ENCODE measurements at regions not wholly inside any gene's neighbourhood (a gene's known extent, or its start where the extent isn't known, plus 50 kb on each side); places are given as distances from the start of the nearest gene placed in this dataset.

GRCh38 chr13:39847336-39847735 is 191.9 kb downstream of the COG6 start:
- no peak overlapping the region for H3K4me3 ChIP-seq (ENCODE audit: low read depth, low read length)
- no peak for DNase-seq (ENCODE audit: low read depth, low spot score)
- TF ChIP-seq, protein P1, sequence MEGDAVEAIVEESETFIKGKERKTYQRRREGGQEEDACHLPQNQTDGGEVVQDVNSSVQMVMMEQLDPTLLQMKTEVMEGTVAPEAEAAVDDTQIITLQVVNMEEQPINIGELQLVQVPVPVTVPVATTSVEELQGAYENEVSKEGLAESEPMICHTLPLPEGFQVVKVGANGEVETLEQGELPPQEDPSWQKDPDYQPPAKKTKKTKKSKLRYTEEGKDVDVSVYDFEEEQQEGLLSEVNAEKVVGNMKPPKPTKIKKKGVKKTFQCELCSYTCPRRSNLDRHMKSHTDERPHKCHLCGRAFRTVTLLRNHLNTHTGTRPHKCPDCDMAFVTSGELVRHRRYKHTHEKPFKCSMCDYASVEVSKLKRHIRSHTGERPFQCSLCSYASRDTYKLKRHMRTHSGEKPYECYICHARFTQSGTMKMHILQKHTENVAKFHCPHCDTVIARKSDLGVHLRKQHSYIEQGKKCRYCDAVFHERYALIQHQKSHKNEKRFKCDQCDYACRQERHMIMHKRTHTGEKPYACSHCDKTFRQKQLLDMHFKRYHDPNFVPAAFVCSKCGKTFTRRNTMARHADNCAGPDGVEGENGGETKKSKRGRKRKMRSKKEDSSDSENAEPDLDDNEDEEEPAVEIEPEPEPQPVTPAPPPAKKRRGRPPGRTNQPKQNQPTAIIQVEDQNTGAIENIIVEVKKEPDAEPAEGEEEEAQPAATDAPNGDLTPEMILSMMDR (IDR thresholded peaks at IDR 0.05; ENCODE audit: insufficient read depth, low read length, missing control alignments), result no peak
- ChIA-PET CTCF (no interaction called here), POLR2A (no interaction called here)

DNA sequence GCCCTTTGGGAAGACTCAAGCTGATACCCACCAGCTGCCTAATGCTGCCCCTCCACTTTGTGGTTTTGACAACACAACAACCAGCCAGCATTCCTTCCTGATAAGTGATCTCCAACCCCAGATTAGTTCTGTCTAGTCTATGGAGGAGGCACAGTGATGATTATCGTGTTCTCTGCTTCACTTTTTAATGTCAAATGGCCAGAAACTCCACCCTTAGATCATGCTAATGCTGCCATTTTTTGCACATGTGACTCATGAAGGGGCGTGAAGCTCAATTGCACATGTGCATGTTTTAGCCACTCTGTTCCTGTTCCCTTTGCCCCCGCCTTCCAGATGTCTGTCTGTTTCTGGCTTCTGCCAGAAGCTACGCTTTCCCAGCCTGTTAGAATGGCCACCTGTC is 199.8 kb downstream of the COG6 start:
- TF ChIP-seq, protein P1 (IDR thresholded peaks at IDR 0.05; ENCODE audit: insufficient read depth, low read length, missing control alignments), result no peak
- no peak for DNase-seq (ENCODE audit: low read depth, low spot score)
- POLR2A ChIA-PET, result no interaction called here
- CTCF ChIA-PET, result no interaction called here
- no peak overlapping the region for H3K4me3 ChIP-seq (ENCODE audit: low read depth, low read length)

DNA sequence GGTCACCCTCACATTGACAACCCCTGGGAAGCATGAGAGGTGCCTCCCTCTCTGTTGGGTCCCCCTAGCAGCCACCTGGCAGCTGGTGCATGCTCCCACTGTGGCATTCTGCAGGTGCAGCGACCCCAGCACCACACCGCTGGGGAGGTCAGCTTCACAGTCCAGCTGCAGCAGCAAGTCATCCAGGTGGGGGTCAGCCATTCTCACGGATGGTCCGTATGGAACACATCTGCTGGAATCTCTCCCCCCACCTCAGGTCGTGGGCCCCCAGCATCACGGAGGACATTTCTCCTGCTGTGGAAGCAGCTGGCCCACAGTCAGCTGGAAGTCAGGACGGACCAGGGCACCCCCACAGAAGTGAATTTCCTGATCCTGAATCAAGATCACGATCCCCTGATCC is 201.3 kb downstream of the COG6 start:
- ChIA-PET POLR2A (no interaction called here), CTCF (no interaction called here)
- TF ChIP-seq, protein P1 (IDR thresholded peaks at IDR 0.05; ENCODE audit: insufficient read depth, low read length, missing control alignments), result no peak
- DNase-seq (ENCODE audit: low read depth, low spot score), result no peak
- no peak overlapping the region for H3K4me3 ChIP-seq (ENCODE audit: low read depth, low read length)

DNA sequence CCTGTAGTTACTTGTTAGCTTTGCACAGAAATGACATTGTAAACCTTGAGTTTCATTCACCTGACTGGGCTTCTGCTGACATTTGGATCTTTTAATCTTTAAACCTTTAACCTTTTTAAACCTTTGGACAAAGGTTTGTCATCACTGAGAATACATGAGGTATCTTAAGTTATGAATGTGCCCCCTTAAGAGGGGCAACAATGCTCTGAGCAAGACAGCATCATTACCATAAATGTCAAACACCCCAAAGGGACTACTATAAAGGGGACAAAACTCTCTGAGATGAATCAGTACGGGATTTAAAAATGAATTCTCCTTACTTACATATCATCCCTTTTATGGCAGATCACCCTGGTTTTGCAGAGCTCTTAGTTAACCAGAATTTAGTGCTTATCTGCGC is 203.3 kb downstream of the COG6 start:
- DNase-seq (ENCODE audit: low read depth, low spot score), result no peak
- CTCF ChIA-PET, result no interaction called here
- no peak overlapping the region for H3K4me3 ChIP-seq (ENCODE audit: low read depth, low read length)
- TF ChIP-seq, protein P1 (IDR thresholded peaks at IDR 0.05; ENCODE audit: insufficient read depth, low read length, missing control alignments), result no peak
- POLR2A ChIA-PET, result no interaction called here

DNA sequence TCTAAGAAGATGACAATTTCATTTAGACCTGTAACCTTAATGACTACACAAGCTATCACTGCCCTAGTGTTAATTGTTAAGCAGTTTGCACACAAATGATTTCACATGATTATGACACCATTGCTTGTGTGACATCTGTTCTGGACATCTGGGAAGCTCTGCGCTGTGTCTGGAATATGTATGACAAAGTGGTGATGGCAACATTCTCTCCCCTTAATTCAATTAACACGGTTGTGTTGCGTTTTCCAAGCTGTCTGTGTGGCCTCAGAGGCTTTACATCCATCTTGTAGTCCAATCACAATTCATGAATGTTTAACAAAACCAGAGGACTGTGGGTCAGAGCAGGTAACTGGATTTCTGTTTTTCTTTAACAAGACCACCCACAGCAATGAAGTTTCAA is 204.4 kb downstream of the COG6 start:
- TF ChIP-seq, protein P1 (IDR thresholded peaks at IDR 0.05; ENCODE audit: insufficient read depth, low read length, missing control alignments), result no peak
- CTCF ChIA-PET, result no interaction called here
- DNase-seq (ENCODE audit: low read depth, low spot score), result no peak
- POLR2A ChIA-PET, result no interaction called here
- H3K4me3 ChIP-seq (ENCODE audit: low read depth, low read length), result no peak overlapping the region

DNA sequence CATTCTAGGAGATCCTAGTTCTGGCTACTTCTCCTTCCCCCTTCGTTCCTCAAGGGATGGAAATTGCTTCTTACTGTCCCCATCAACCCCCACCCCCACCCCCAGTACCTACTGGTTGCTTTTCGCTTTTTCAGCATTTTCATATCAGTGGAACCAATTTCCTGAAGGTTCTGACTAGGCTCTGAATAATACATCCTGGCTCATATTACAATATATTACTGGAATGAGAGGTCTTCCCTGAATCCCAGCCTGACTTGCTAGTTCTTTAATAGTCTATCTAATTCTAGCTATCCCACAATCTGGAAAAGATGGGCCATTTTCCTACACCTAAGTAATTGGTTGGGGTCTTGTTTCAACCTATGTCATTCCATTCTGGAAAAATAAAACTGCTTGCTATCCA is 207.4 kb downstream of the COG6 start:
- ChIA-PET POLR2A (no interaction called here), CTCF (no interaction called here)
- no peak overlapping the region for H3K4me3 ChIP-seq (ENCODE audit: low read depth, low read length)
- TF ChIP-seq, protein P1 (IDR thresholded peaks at IDR 0.05; ENCODE audit: insufficient read depth, low read length, missing control alignments), result no peak
- no peak for DNase-seq (ENCODE audit: low read depth, low spot score)
